ENCODE measurements at regions not wholly inside any gene's neighbourhood (a gene's known extent, or its start where the extent isn't known, plus 50 kb on each side); places are given as distances from the start of the nearest gene placed in this dataset.

GRCh38 chr1:93751377-93752250 is 70.0 kb upstream of the BCAR3 start:
- TF ChIP-seq CTCF (IDR thresholded peaks at IDR 0.05; ENCODE audit: insufficient read depth, low read length) (no peak), SPI1 (IDR thresholded peaks at IDR 0.05; ENCODE audit: borderline replicate concordance, low read depth) (no peak)
